Right hindlimb (tissue), 1 donor: ENCODE measurements at regions not wholly inside any gene's neighbourhood (a gene's known extent, or its start where the extent isn't known, plus 50 kb on each side); places are given as distances from the start of the nearest gene placed in this dataset.
"Not testable (repeated sequence)": the region's sequence is repeated elsewhere in the genome, so short reads cannot be mapped to it uniquely, and the experiment has no call there.

Experiments used
- DNase-seq: peaks from one replicate; pipeline ENCODE4 v3.0.0-alpha.2; 2018

GRCh38 chr2:16784652-16785051, 119.0 kb upstream of the CYRIA start:
- DNase-seq = no peak

GRCh38 chr2:16777123-16777870, 111.7 kb upstream of the CYRIA start:
- DNase-seq = no peak

GRCh38 chr2:16775899-16776231, 110.2 kb upstream of the CYRIA start:
- no peak for DNase-seq

GRCh38 chr2:16774980-16775898, 109.6 kb upstream of the CYRIA start:
- no peak for DNase-seq

GRCh38 chr2:16774091-16774490, 108.5 kb upstream of the CYRIA start:
- DNase-seq = no peak

- peak; percentile 35 for DNase-seq
Observed at GRCh38 chr2:16773080-16773713, 107.6 kb upstream of the CYRIA start.

GRCh38 chr2:16767789-16768476, 102.3 kb upstream of the CYRIA start:
- DNase-seq = no peak

GRCh38 chr2:16765356-16765755, 99.7 kb upstream of the CYRIA start:
- DNase-seq = no peak

- no peak for DNase-seq
Observed at GRCh38 chr2:16764487-16764886, 98.9 kb upstream of the CYRIA start.

GRCh38 chr2:16763493-16763899, 97.9 kb upstream of the CYRIA start:
- DNase-seq = no peak

- DNase-seq = no peak
Observed at GRCh38 chr2:16763056-16763455, 97.4 kb upstream of the CYRIA start.

GRCh38 chr2:16760426-16760825, 94.8 kb upstream of the CYRIA start:
- no peak for DNase-seq

GRCh38 chr2:16756831-16757644, 91.4 kb upstream of the CYRIA start:
- DNase-seq = peak; percentile 81

- DNase-seq = peak; percentile 76
Observed at GRCh38 chr2:16755442-16755841, 89.8 kb upstream of the CYRIA start.

- DNase-seq = not testable (repeated sequence)
Observed at GRCh38 chr2:16753025-16753424, 87.4 kb upstream of the CYRIA start.

- not testable (repeated sequence) for DNase-seq
Observed at GRCh38 chr2:16750925-16751214, 85.2 kb upstream of the CYRIA start.

GRCh38 chr2:16750175-16750924, 84.7 kb upstream of the CYRIA start:
- no peak for DNase-seq

GRCh38 chr2:16748511-16749266, 83.1 kb upstream of the CYRIA start:
- DNase-seq = not testable (repeated sequence)

- no peak for DNase-seq
Observed at GRCh38 chr2:16747689-16748088, 82.1 kb upstream of the CYRIA start.

GRCh38 chr2:16747257-16747656, 81.6 kb upstream of the CYRIA start:
- DNase-seq = no peak

GRCh38 chr2:16746833-16747232, 81.2 kb upstream of the CYRIA start:
- no peak for DNase-seq
